ENCODE measurements at regions not wholly inside any gene's neighbourhood (a gene's known extent, or its start where the extent isn't known, plus 50 kb on each side); places are given as distances from the start of the nearest gene placed in this dataset.
"Not testable (repeated sequence)": the region's sequence is repeated elsewhere in the genome, so short reads cannot be mapped to it uniquely, and the experiment has no call there.

- no peak for DNase-seq
Observed at GRCh38 chr14:97773598-97773997, 976.4 kb downstream of the VRK1 start.

DNA sequence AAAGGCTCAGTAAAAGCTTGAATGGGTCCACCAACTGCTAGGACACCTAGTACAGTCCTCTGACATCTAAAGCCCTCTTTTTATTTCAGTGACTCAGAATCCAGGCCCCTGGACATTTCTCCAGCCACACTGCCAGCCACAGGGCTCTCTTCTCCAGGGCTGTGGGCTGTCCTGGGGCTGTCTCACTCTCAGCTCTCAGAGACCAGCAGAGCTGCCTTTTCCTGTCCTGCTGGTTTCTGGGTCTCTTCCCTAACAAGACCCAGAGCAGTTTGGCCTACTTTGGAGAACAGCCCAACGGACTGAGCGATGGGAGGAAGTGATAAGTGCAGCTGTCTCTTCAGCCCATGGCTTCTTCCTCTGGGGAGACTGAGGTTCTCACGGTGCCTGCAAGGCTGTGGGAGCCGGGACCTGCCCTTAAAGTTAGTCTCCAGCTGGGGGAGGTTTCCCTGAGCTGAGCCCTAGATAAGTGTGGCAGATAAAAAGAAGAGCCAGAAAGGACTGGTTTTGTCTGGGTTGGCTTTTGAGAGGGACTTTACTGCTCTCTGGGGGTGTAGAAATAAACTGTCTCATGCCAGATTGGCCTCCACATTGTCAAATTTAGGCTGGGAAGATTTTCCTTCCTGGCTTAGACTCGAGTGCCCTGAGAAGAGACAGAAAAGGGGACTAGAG, 979.8 kb downstream of the VRK1 start:
- DNase-seq = no peak

- DNase-seq = no peak
Observed at GRCh38 chr14:97777622-97778355, 980.6 kb downstream of the VRK1 start.

- no peak for DNase-seq
Observed at GRCh38 chr14:97779140-97779539, 982.0 kb downstream of the VRK1 start.

- DNase-seq = no peak
Observed at GRCh38 chr14:97780804-97781203, 983.6 kb downstream of the VRK1 start.

- no peak for DNase-seq
Observed at GRCh38 chr14:97781961-97782360, 984.8 kb downstream of the VRK1 start.

- DNase-seq = no peak
Observed at GRCh38 chr14:97782871-97783414, 985.8 kb downstream of the VRK1 start.

- no peak for DNase-seq
Observed at GRCh38 chr14:97785495-97785894, 988.3 kb downstream of the VRK1 start.

DNA sequence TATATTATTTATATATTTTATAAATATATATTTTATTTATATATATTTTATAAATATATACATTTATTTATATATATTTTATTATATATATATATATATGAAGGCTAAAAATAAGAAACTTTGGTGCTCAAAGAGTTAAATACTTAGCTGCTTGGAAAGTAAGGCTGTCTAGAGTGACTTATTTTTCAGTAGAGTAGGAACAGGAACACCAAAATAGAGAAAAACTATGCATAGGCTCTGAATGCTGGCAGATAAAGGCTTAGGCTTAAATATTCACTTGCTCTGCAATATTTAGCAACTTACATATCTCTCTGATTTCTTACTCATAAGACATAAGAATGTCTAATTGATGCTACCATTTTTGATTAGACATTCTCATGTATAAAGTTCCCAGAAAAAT, 991.2 kb downstream of the VRK1 start:
- DNase-seq = no peak

- no peak for DNase-seq
Observed at GRCh38 chr14:97788846-97789526, 991.8 kb downstream of the VRK1 start.

DNA sequence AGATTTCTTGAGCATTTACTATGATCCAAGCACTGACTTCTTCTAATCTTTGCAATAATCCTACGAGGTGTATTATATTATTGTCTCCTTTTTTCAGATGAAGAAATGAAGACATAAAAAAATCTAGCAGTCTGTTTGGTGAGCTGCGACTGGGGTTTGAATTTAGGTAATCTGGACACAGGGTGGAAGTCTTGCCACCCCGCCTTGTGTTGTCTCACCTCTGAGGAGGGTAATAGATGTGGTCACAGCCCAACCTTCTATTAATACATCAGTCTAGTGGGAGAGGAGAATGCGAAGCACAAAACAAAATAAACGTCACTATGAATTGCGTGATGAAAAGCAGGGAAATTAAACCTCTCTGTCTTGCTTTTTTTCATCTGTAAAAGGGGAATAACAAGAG, 993.9 kb downstream of the VRK1 start:
- DNase-seq = no peak

- DNase-seq = no peak
Observed at GRCh38 chr14:97791906-97792305, 994.7 kb downstream of the VRK1 start.

DNA sequence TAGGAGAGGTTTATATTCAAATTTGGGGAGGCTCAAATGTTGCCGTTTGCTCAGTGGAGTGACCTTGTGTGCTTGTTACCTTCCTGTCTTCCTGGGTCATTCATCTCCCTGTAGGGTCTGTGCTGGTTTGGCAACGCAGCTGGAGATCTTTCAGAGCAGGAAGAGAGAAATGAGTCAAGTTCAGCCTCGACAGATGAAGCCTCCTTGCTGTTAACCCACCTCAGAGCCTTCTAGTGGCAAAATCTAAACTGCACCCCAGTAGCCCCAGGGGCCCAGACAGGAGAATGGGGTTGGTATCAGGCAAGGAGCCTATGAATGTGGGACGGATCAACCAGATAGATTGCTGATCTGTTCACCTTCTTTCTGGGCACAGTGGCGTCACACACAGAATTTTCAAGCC, 999.3 kb downstream of the VRK1 start:
- DNase-seq = no peak

- DNase-seq = no peak
Observed at GRCh38 chr14:97798176-97798575, 1001.0 kb downstream of the VRK1 start.

DNA sequence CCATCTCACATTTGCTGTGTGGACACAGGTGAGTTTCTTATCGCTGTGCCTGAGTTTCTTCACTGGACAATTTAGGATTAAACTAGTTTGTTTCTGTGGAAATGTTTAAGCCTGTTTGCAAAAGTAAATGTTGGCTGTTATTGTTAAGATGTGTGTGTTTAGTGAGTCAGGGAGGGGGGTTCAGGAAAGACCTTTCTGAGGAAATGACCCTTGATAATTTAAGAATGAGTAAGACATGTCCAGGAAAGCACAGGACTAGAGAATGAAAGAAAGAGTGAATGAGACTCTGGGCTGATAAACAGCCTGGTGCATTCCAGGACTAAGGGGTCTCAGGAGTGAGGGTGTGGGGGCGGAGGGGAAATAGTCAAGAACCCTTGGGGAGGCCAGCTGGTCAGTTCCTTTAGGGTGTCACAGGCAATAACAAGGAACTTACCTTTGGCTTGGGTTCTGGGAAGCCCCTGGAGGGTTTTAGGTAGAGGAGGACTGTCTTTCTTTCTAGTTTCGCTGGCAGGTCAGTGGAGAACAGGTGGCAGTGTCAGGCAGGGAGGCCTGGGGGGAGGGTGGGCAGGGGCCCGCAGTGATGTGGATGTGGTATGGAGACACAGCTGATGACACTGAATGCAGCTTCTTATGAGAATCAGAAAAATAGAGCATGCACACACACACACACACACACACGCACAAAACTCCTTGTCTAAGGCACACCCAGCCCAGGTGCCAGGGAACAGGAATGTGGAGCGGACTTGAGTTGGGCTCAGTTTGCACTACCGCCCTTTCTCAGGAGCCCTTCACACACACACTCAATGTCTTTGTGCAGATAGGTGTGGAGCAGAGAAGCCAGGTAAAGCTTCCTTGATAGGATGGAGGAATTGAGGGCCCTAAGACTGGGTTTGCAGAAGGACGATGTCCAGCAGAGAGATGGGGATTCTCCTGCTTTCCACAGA, 1005.5 kb downstream of the VRK1 start:
- DNase-seq = no peak

- no peak for DNase-seq
Observed at GRCh38 chr14:97804056-97804455, 1006.9 kb downstream of the VRK1 start.

DNA sequence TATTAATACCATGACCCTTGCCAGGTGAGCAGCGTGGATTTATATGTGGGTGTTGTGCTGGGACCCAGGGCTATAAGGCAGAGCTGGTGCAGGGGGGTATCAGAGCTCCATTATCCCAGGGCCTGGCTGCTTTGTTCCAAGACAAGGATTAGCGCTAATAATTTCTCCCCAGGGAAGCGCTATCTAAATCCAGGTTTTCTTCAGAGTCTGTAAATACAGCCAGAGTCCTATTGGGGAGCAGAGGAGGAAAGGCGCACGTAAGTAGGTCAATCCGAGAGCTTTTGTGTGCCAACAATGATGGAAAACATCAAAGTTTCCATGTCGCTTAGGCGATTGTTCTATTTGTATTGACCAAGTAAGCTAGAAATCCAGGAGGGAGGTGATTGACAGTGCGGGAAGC, 1009.7 kb downstream of the VRK1 start:
- no peak for DNase-seq

- not testable (repeated sequence) for DNase-seq
Observed at GRCh38 chr14:97808541-97808940, 1011.4 kb downstream of the VRK1 start.

- no peak for DNase-seq
Observed at GRCh38 chr14:97813556-97813955, 1016.4 kb downstream of the VRK1 start.

DNA sequence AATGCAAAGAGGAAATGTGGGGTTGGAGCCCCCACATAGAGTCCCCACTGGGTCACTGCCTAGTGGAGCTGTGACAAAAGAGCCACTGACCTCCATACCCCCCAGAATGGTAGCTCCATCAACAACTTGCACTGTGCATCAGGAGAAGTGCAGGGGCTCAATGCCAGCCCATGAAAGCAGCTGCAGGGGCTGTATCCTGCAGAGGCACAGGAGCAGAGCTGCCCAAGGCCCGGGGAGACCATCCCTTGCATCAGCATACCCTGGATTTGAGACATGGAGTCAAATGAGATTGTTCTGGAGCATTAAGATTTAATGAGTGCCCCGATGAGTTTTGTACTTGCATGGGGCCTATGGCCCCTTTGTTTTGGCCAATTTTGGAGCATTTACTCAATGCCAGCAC, 1023.6 kb downstream of the VRK1 start:
- DNase-seq = no peak

GRCh38 chr14:97824218-97824617, 1027.0 kb downstream of the VRK1 start:
- peak; percentile 1 for DNase-seq

DNA sequence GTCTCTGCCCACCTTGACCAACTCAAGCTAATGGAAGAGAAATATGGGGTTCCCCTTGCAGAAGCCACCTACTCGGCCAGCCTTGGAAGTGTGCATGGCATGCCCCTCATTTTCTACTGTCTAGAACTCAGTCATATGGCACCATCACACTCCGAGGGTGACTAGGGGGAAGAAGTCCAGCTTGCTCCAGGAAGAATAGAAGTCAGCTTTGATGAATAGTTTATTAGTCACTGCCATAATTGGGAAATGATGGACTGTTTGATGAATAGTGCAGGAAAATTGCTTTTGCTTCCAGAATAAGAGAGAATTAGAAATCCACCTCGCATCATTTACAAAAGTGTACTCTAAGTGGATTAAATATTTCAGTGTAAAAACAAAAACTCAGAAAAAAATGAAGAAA, 1030.6 kb downstream of the VRK1 start:
- DNase-seq = no peak

GRCh38 chr14:97832776-97833175, 1035.6 kb downstream of the VRK1 start:
- DNase-seq = no peak

All from inflammatory macrophage treated with lipopolysaccharide for 4 hours (primary cell).